RWPE1 (cell line): ENCODE measurements at regions not wholly inside any gene's neighbourhood (a gene's known extent, or its start where the extent isn't known, plus 50 kb on each side); places are given as distances from the start of the nearest gene placed in this dataset.
"Not testable (repeated sequence)": the region's sequence is repeated elsewhere in the genome, so short reads cannot be mapped to it uniquely, and the experiment has no call there.

Experiments
- CTCF ChIA-PET: fragments of 350-600 bp; sonication (Branson Sonifier 250); formaldehyde crosslinking; extraction: SDS; loops from one replicate; lab custom pipeline; 2021; lab: Yijun Ruan, JAX
- POLR2A ChIA-PET: fragments of 400-600 bp; formaldehyde crosslinking; extraction: SDS; loops from one replicate; lab custom pipeline; 2020; ENCODE audit warnings: antibody characterized with exemption; ENCODE audit not compliant: low non-redundant PET; lab: Yijun Ruan, JAX
- DNase-seq: peaks from one replicate; pipeline ENCODE4 v3.0.0; 2012; ENCODE audit warnings: low spot score
- H3K27ac ChIP-seq: fragments of 450-650 bp; 2 replicates; pipeline ENCODE4 v1.5.1; 2017
- TF ChIP-seq, protein P1 (sequence below): fragments of 450-650 bp; conservative IDR thresholded peaks from 2 replicates; pipeline ENCODE4 v1.5.1; 2017; ENCODE audit warnings: low read depth, mild to moderate bottlenecking

DNA sequence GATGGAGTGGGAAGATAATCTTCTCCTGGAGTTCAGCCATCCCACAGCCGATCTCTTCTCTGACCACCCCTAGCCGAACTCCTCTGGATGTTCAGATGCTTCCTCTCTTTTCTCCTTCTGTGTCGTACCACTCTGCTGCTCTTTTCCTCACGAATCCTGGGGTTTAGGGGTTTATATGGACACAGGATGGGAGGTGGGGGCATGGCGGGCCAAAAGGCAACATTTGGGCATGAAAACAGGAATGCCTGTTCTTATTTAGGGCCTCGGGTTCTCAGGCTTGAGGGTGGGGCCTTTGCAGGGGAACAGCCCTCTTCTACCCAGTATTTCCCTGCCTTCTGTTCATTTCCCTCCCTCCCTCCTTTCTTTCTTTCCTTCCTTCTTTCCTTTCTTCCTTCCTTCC, 112.7 kb downstream of the SLC35B3 start:
- CTCF ChIA-PET, result no interaction called here

DNA sequence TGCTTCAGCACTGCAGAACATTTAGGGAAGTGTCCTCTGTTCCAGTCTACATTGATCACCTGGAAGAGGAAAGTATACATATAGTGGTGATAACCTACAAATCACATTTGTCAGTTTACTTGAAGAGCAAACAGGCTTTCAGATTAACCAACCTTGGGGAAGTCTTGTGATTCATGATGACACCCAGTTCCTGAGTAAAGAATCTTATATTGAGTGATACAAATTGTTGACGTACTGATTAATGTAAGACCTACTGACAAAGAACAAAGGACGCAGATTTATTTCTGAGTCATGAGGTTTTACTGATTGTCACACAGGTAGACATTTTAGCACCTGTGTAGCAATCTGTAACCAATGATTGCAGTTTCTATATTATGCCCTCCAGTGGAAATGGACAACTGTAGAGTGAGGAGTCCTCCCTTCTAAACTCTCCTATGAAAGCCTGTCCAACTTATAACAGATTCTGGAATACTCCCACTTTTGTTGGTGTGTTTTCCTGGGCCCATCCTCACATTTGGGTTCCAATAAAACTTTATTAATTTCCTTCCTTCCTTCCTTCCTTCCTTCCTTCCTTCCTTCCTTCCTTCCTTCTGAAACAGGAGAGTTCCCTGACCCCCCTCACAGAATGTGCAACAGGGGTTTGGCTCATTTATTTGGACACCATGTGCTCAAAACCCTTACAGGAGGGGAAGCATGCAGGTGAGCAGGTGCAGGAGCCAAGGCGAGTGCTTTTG, 113.5 kb downstream of the SLC35B3 start:
- ChIA-PET POLR2A (no interaction called here), CTCF (no interaction called here)
- no peak overlapping the region for H3K27ac ChIP-seq
- TF ChIP-seq, protein P1, sequence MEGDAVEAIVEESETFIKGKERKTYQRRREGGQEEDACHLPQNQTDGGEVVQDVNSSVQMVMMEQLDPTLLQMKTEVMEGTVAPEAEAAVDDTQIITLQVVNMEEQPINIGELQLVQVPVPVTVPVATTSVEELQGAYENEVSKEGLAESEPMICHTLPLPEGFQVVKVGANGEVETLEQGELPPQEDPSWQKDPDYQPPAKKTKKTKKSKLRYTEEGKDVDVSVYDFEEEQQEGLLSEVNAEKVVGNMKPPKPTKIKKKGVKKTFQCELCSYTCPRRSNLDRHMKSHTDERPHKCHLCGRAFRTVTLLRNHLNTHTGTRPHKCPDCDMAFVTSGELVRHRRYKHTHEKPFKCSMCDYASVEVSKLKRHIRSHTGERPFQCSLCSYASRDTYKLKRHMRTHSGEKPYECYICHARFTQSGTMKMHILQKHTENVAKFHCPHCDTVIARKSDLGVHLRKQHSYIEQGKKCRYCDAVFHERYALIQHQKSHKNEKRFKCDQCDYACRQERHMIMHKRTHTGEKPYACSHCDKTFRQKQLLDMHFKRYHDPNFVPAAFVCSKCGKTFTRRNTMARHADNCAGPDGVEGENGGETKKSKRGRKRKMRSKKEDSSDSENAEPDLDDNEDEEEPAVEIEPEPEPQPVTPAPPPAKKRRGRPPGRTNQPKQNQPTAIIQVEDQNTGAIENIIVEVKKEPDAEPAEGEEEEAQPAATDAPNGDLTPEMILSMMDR, result no peak
- DNase-seq, result peak; percentile 17

More for the DNA sequence above, 112.7 kb downstream of the SLC35B3 start:
- DNase-seq, result no peak
- no peak overlapping the region for H3K27ac ChIP-seq
- TF ChIP-seq, protein P1, result no peak
- POLR2A ChIA-PET, result no interaction called here

GRCh38 chr6:8315154-8315553, 120.2 kb downstream of the SLC35B3 start:
- ChIA-PET CTCF (no interaction called here), POLR2A (no interaction called here)
- no peak overlapping the region for H3K27ac ChIP-seq
- TF ChIP-seq, protein P1, result no peak
- DNase-seq, result no peak

- TF ChIP-seq, protein P1, result no peak
- no peak overlapping the region for H3K27ac ChIP-seq
- no peak for DNase-seq
- ChIA-PET CTCF (no interaction called here), POLR2A (no interaction called here)
These were observed 133.8 kb downstream of the SLC35B3 start for GRCh38 chr6:8301502-8301901.

GRCh38 chr6:8299034-8299433, 136.3 kb downstream of the SLC35B3 start:
- TF ChIP-seq, protein P1, result no peak
- no peak overlapping the region for H3K27ac ChIP-seq
- ChIA-PET POLR2A (no interaction called here), CTCF (no interaction called here)
- DNase-seq, result no peak

DNA sequence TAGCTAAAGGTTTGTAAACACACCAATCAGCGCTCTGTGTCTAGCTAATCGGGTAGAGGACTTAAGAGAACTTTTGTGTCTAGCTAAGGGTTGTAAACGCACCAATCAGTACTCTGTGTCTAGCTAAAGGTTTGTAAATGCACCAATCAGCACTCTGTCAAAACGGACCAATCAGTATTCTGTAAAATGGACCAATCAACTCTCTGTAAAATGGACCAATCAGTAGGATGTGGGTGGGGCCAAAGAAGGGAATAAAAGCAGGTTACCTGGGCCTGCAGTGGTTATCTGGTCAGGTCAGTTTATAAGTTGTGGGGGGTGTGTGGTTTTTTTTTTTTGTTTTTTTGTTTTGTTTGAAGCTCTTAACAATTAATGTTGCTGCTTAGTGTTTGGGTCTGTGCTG, 152.4 kb downstream of the SLC35B3 start:
- CTCF ChIA-PET, H3K27ac ChIP-seq, POLR2A ChIA-PET, DNase-seq: not testable (repeated sequence)

DNA sequence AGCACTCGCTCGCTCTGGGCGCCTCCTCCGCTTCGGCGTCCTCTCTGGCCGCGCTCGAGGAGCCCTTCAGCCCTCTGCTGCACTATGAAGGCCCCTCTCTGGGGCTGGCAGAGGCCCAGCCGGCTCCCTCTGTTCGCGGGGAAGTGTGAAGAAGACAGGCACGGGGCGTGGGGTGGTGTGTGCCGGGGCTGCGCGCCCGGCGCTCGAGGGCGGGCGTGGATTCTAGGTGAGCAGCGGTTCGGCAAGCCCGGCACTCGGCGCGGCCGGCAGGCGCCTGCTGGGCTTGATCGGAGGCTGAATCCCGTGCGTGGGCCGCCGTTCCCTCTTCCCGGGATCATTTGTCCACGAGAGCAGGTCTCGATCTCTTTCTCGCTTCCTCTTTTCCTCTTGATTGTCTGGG, 153.0 kb downstream of the SLC35B3 start:
- no peak for DNase-seq
- H3K27ac ChIP-seq, result no peak overlapping the region
- POLR2A ChIA-PET, result no interaction called here
- CTCF ChIA-PET, result no interaction called here
- TF ChIP-seq, protein P1, result no peak
